Neural progenitor cell (in vitro differentiated cells): ENCODE measurements at regions not wholly inside any gene's neighbourhood (a gene's known extent, or its start where the extent isn't known, plus 50 kb on each side); places are given as distances from the start of the nearest gene placed in this dataset.

ENCODE experiments used
- DNase-seq: peaks from one replicate; pipeline ENCODE4 v3.0.0-alpha.2; 2016; ENCODE audit warnings: low spot score
- H2AFZ ChIP-seq: fragments of 200-600 bp; sonication (generic); replicated peaks from 2 replicates; pipeline ENCODE4 v1.6.1; 2016; ENCODE audit warnings: antibody characterized with exemption
- H3F3A ChIP-seq: fragments of 200-600 bp; sonication (generic); 2 replicates; pipeline ENCODE4 v1.6.1; 2016; ENCODE audit warnings: antibody characterized with exemption, low read depth
- H3K27ac ChIP-seq: fragments of 200-600 bp; sonication (generic); 2 replicates; pipeline ENCODE4 v1.5.1; 2016; ENCODE audit warnings: mild to moderate bottlenecking
- H3K27me3 ChIP-seq: fragments of 200-600 bp; sonication (generic); 2 replicates; pipeline ENCODE4 v1.6.1; 2016; ENCODE audit warnings: mild to moderate bottlenecking, moderate library complexity
- H3K36me3 ChIP-seq: fragments of 200-600 bp; sonication (generic); 2 replicates; pipeline ENCODE4 v1.5.1; 2016
- H3K4me1 ChIP-seq: fragments of 200-600 bp; sonication (generic); 2 replicates; pipeline ENCODE4 v1.6.1; 2016; ENCODE audit warnings: mixed run types
- H3K4me2 ChIP-seq: fragments of 200-600 bp; sonication (generic); 2 replicates; pipeline ENCODE4 v1.6.1; 2016
- H3K4me3 ChIP-seq: fragments of 200-600 bp; sonication (generic); 2 replicates; pipeline ENCODE4 v1.5.1; 2016
- H3K79me2 ChIP-seq: fragments of 200-600 bp; sonication (generic); 2 replicates; pipeline ENCODE4 v1.6.1; 2016; ENCODE audit warnings: low read depth
- H3K9ac ChIP-seq: fragments of 200-600 bp; sonication (generic); 2 replicates; pipeline ENCODE4 v1.6.1; 2016
- H3K9me3 ChIP-seq: fragments of 200-600 bp; sonication (generic); 2 replicates; pipeline ENCODE4 v1.5.1; 2016; ENCODE audit warnings: low read depth
- H4K20me1 ChIP-seq: fragments of 200-600 bp; sonication (generic); 2 replicates; pipeline ENCODE4 v1.6.1; 2016; ENCODE audit warnings: low read depth
- H3K27ac Mint-ChIP-seq: 3 replicates; pipeline ENCODE4 v1.8.0; 2021; ENCODE audit warnings: mixed read lengths
- H3K27me3 Mint-ChIP-seq: 2 replicates; pipeline ENCODE4 v1.8.0; 2022; ENCODE audit warnings: low read depth, mild to moderate bottlenecking, inconsistent platforms, moderate library complexity, mixed read lengths; ENCODE audit not compliant: insufficient read depth
- H3K36me3 Mint-ChIP-seq: 3 replicates; pipeline ENCODE4 v1.8.0; 2021; ENCODE audit warnings: mixed read lengths
- H3K4me1 Mint-ChIP-seq: 3 replicates; pipeline ENCODE4 v1.8.0; 2021; ENCODE audit warnings: mixed read lengths
- H3K4me3 Mint-ChIP-seq: 3 replicates; pipeline ENCODE4 v1.8.0; 2021; ENCODE audit warnings: mild to moderate bottlenecking, moderate library complexity, mixed read lengths
- H3K9me3 Mint-ChIP-seq: 3 replicates; pipeline ENCODE4 v1.8.0; 2020; ENCODE audit warnings: mixed read lengths
- CTCF ChIP-seq: fragments of 200-600 bp; sonication (generic); IDR thresholded peaks from 2 replicates; pipeline ENCODE4 v1.5.1; 2017; ENCODE audit warnings: antibody characterized with exemption, mild to moderate bottlenecking
- EZH2 ChIP-seq: fragments of 200-600 bp; sonication (generic); IDR thresholded peaks from 2 replicates; pipeline ENCODE4 v1.6.1; 2017; ENCODE audit warnings: antibody characterized with exemption, mild to moderate bottlenecking, moderate library complexity
- EZH2phosphoT487 ChIP-seq: fragments of 200-600 bp; sonication (generic); IDR thresholded peaks from 2 replicates; pipeline ENCODE4 v1.6.1; 2017; ENCODE audit warnings: antibody characterized with exemption

- Histone ChIP-seq H3K4me3 (no peak overlapping the region), H3F3A (no peaks in the 10 kb centered on the region), H3K4me1 (peaks cover 12% of the 10 kb centered on the region), H3K36me3 (no peaks in the 10 kb centered on the region), H3K79me2 (no peaks in the 10 kb centered on the region), H4K20me1 (no peaks in the 10 kb centered on the region), H3K27me3 (no peaks in the 10 kb centered on the region), H2AFZ (no peak overlapping the region), H3K9me3 (no peaks in the 10 kb centered on the region), H3K9ac (no peak overlapping the region), H3K4me2 (no peak overlapping the region), H3K27ac (no peak overlapping the region)
- no peak for DNase-seq
- Mint-ChIP-seq H3K9me3 (no peaks in the 10 kb centered on the region), H3K27ac (no peak overlapping the region), H3K27me3 (peaks cover 3% of the 10 kb centered on the region), H3K4me1 (peaks cover 28% of the 10 kb centered on the region), H3K36me3 (no peaks in the 10 kb centered on the region), H3K4me3 (no peak overlapping the region)
- TF ChIP-seq CTCF (no peak), EZH2 (no peak), EZH2phosphoT487 (no peak)
Observed at GRCh38 chr16:9525037-9525436, 433.6 kb downstream of the HAPSTR1 start.

- H3K4me2 ChIP-seq, result no peak overlapping the region
- no peak overlapping the region for H3K27ac Mint-ChIP-seq
- DNase-seq, result no peak
Observed at GRCh38 chr16:9526791-9527190, 435.3 kb downstream of the HAPSTR1 start.

GRCh38 chr16:9527976-9528375 is 436.5 kb downstream of the HAPSTR1 start:
- no peak overlapping the region for H3K4me2 ChIP-seq
- H3K36me3 Mint-ChIP-seq, result no peaks in the 10 kb centered on the region
- H4K20me1 ChIP-seq, result no peaks in the 10 kb centered on the region
- H3K4me3 ChIP-seq, result no peak overlapping the region
- no peaks in the 10 kb centered on the region for H3K36me3 ChIP-seq
- no peak overlapping the region for H3K27ac ChIP-seq
- DNase-seq, result peak; percentile 13
- H3K4me1 Mint-ChIP-seq, result peaks cover 16% of the 10 kb centered on the region
- TF ChIP-seq CTCF, result no peak
- no peak for TF ChIP-seq EZH2
- no peak for TF ChIP-seq EZH2phosphoT487
- no peak overlapping the region for H3K9ac ChIP-seq
- no peaks in the 10 kb centered on the region for H3K79me2 ChIP-seq
- H3K9me3 ChIP-seq, result no peaks in the 10 kb centered on the region
- peaks cover 4% of the 10 kb centered on the region for H3K9me3 Mint-ChIP-seq
- H3K4me1 ChIP-seq, result peaks cover 12% of the 10 kb centered on the region
- no peaks in the 10 kb centered on the region for H3K27me3 ChIP-seq
- no peak overlapping the region for H2AFZ ChIP-seq
- H3F3A ChIP-seq, result no peaks in the 10 kb centered on the region
- no peak overlapping the region for H3K4me3 Mint-ChIP-seq
- no peak overlapping the region for H3K27ac Mint-ChIP-seq
- peaks cover 3% of the 10 kb centered on the region for H3K27me3 Mint-ChIP-seq

More at GRCh38 chr16:9526791-9527190, 435.3 kb downstream of the HAPSTR1 start:
- Histone ChIP-seq H4K20me1 (no peaks in the 10 kb centered on the region), H3K9ac (no peak overlapping the region), H3F3A (no peaks in the 10 kb centered on the region), H3K27me3 (no peaks in the 10 kb centered on the region), H3K36me3 (no peaks in the 10 kb centered on the region), H3K79me2 (no peaks in the 10 kb centered on the region), H3K4me3 (no peak overlapping the region), H3K4me1 (peaks cover 12% of the 10 kb centered on the region), H3K27ac (no peak overlapping the region), H3K9me3 (no peaks in the 10 kb centered on the region), H2AFZ (peak overlapping the region; percentile 10)
- peaks cover 25% of the 10 kb centered on the region for H3K4me1 Mint-ChIP-seq
- H3K9me3 Mint-ChIP-seq, result no peaks in the 10 kb centered on the region
- no peak for TF ChIP-seq CTCF
- TF ChIP-seq EZH2phosphoT487, result no peak
- no peak for TF ChIP-seq EZH2
- no peak overlapping the region for H3K4me3 Mint-ChIP-seq
- H3K36me3 Mint-ChIP-seq, result no peaks in the 10 kb centered on the region
- peaks cover 3% of the 10 kb centered on the region for H3K27me3 Mint-ChIP-seq
